GM12891 (cell line): ENCODE measurements at regions not wholly inside any gene's neighbourhood (a gene's known extent, or its start where the extent isn't known, plus 50 kb on each side); places are given as distances from the start of the nearest gene placed in this dataset.

Experiments used
- DNase-seq: peaks from one replicate; pipeline ENCODE4 v3.0.0; 2011; ENCODE audit warnings: low spot score; ENCODE audit not compliant: insufficient read length
- FAIRE-seq: peaks from 2 replicates; lab custom pipeline; 2011; peaks lifted over from hg19 to GRCh38; lab: Jason Lieb, UNC
- PAX5 ChIP-seq: IDR thresholded peaks from 2 replicates; pipeline ENCODE4 v1.6.1; 2011; ENCODE audit warnings: low read length, moderate library complexity, mild to moderate bottlenecking; ENCODE audit not compliant: insufficient read depth, severe bottlenecking
- POLR2A ChIP-seq: IDR thresholded peaks from 2 replicates; pipeline ENCODE4 v1.6.1; 2011; ENCODE audit warnings: low read depth, low read length, control low read depth
- POLR2AphosphoS5 ChIP-seq: IDR thresholded peaks from 2 replicates; pipeline ENCODE4 v1.6.1; 2011; ENCODE audit warnings: low read depth, low read length, control low read depth
- POU2F2 ChIP-seq: IDR thresholded peaks from 2 replicates; pipeline ENCODE4 v1.6.1; 2011; ENCODE audit warnings: low read depth, mild to moderate bottlenecking, control low read depth, low read length, moderate library complexity
- SPI1 ChIP-seq: IDR thresholded peaks from 2 replicates; pipeline ENCODE4 v1.6.1; 2011; ENCODE audit warnings: low read depth, low read length, control low read depth
- TAF1 ChIP-seq: IDR thresholded peaks from 2 replicates; pipeline ENCODE4 v1.6.1; 2011; ENCODE audit warnings: low read depth, low read length, control low read depth

DNA sequence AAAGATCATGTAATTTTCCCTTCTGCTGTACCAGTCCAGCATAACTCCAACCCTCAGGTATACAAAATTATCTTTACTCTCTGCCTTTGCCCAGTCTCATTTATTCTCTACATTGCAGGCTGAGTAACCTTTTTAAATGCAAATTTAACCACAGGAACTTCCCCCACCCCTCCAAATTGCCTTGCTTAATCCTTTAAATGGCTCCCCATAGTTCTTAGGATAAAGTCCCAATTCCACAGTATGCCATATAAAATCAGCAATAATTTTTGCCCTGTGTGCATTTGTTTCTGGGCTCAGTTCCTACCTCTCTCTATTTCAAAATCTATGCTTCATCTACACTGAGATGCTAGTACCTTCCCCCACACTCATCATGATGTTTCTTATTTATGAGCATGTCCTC is 879.7 kb downstream of the RPA4 start:
- DNase-seq, result no peak
- no peak for FAIRE-seq
- no peak for TF ChIP-seq POLR2AphosphoS5
- no peak for TF ChIP-seq PAX5
- TF ChIP-seq POLR2A, result no peak
- no peak for TF ChIP-seq SPI1
- TF ChIP-seq TAF1, result no peak
- TF ChIP-seq POU2F2, result no peak

DNA sequence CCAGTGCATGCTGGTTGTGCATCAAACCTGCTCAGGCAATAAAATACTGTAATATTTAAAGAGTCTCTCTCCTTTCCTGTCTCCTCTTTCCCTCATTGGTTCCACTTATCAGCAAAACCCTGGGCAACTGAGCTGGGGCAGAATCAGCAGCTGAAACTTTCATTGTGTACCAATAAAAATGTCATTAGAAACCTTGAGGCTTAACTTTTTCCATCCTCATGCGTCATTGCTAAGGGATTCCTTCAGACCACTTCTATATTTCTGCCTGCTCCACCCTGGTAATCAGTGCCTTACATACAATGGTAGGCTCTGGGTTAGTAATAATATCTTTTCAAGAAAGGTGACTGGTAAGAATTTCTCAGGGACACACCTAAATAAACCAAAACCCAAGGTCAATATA is 880.3 kb downstream of the RPA4 start:
- no peak for DNase-seq
- TF ChIP-seq TAF1 (no peak), SPI1 (no peak), POU2F2 (no peak), POLR2A (no peak), PAX5 (no peak), POLR2AphosphoS5 (no peak)
- FAIRE-seq, result no peak

- TF ChIP-seq POU2F2, result no peak
- no peak for DNase-seq
- no peak for FAIRE-seq
Observed at GRCh38 chrX:97766501-97767095, 882.9 kb downstream of the RPA4 start.

DNA sequence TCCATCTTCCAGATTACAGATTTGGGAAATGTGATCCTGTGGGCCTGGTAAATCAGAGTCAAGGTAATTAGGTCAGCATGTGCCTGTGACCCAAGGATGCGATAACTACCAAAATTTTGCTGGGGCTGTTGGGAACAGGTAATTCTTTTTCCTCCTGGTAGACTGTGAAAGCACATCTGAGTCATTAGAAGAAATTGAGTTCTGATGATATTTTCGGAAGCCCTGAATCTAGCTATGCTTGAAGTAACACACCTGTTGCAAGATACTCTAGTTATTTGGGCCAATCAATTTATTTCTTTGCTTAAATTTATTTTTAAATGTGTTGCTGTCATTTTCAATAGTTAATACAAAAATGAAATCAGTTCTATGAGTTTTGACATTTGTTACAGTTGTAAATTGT is 903.6 kb downstream of the RPA4 start:
- DNase-seq (no peak), FAIRE-seq (no peak)
- TF ChIP-seq POLR2AphosphoS5, result no peak
- no peak for TF ChIP-seq POLR2A
- no peak for TF ChIP-seq TAF1
- TF ChIP-seq PAX5, result no peak
- TF ChIP-seq SPI1, result no peak
- no peak for TF ChIP-seq POU2F2

DNA sequence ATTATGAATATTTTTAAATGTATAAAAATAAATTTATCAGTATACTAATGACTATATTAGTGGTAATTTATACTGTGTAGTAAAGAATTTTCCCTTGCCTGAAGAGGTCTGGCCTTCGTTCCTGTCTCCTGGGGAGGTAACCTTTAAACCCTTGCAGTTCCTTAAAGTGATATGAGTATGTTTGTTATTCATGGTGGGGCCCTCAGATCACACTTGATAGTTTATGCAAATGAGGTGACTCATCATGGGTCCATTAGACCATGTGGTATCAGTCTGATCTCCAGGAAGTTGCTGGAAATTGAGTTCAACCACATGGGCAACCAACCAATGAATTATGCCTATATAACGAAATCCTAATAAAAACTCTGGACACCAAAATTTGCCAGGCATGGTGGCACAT is 904.1 kb downstream of the RPA4 start:
- TF ChIP-seq TAF1 (no peak), POLR2AphosphoS5 (no peak), POU2F2 (no peak), SPI1 (no peak), POLR2A (no peak), PAX5 (no peak)
- FAIRE-seq, result no peak
- no peak for DNase-seq

GRCh38 chrX:97790850-97791249 is 907.1 kb downstream of the RPA4 start:
- TF ChIP-seq SPI1 (no peak), POLR2AphosphoS5 (no peak), TAF1 (no peak), POU2F2 (no peak), POLR2A (no peak), PAX5 (no peak)
- FAIRE-seq (no peak), DNase-seq (no peak)

DNA sequence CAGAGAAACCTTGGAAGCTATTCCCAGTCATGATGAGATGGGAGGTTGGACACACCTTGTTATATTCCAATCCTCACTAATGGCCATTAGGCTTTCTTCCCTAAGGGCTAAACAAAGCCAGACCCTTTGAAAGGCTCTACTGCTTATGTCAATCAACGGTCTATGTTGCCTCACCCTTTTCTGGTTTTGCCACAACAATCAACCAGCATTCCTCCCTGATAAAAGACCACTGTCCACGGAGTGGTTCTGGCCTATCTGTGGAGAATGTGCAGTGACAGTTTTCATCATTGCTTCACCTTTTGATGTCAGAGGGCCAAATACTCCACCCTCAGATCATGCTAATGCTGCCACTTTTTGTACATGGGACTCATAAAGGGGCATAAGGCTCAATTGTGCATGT is 913.4 kb downstream of the RPA4 start:
- TF ChIP-seq POLR2AphosphoS5 (no peak), TAF1 (no peak), POLR2A (no peak), POU2F2 (no peak), SPI1 (no peak), PAX5 (no peak)
- DNase-seq, result no peak
- FAIRE-seq, result no peak

- FAIRE-seq, result no peak
- TF ChIP-seq PAX5 (no peak), POU2F2 (no peak), POLR2AphosphoS5 (no peak), SPI1 (no peak), POLR2A (no peak)
Observed at GRCh38 chrX:97806238-97806637, 922.5 kb downstream of the RPA4 start.

DNA sequence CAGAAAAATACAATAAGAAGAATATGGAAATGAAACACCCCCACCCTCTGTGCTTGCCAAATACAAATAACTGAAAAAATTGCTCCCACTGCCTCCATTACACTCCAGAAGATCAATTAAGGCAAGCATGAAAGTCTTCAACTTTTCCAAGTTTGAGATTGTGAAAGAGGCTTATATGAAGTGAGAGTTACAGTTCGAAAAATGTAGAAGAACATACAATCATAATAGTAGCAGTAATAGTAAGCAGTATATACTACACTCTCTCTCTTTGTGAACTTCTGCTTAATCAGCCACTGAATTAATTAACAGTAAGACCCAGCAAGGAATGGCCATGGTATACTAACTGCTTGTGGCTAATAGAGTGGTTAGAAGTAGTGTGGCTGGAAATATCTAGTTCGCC is 923.2 kb downstream of the RPA4 start:
- FAIRE-seq (no peak), DNase-seq (no peak)
- TF ChIP-seq POU2F2, result no peak
- no peak for TF ChIP-seq POLR2A
- no peak for TF ChIP-seq SPI1
- TF ChIP-seq PAX5, result no peak
- no peak for TF ChIP-seq TAF1
- no peak for TF ChIP-seq POLR2AphosphoS5

More at GRCh38 chrX:97806238-97806637, 922.5 kb downstream of the RPA4 start:
- DNase-seq, result no peak

- no peak for FAIRE-seq
- no peak for TF ChIP-seq PAX5
- no peak for TF ChIP-seq POLR2AphosphoS5
- no peak for TF ChIP-seq POLR2A
- no peak for TF ChIP-seq POU2F2
- no peak for TF ChIP-seq TAF1
- no peak for TF ChIP-seq SPI1
- no peak for DNase-seq
Observed at GRCh38 chrX:97820170-97820569, 936.5 kb downstream of the RPA4 start.
